Activated naive CD4-positive, alpha-beta T cell treated with anti-CD3 and anti-CD28 coated beads for 36 hours (primary cell): ENCODE measurements at regions not wholly inside any gene's neighbourhood (a gene's known extent, or its start where the extent isn't known, plus 50 kb on each side); places are given as distances from the start of the nearest gene placed in this dataset.

ENCODE experiments used
- CTCF ChIA-PET: fragments of 350-600 bp; sonication (Branson Sonifier 250); formaldehyde crosslinking; loops from one replicate; lab custom pipeline; 2021; ENCODE audit warnings: antibody characterized with exemption; lab: Charles Lee
- DNase-seq: peaks from one replicate; pipeline ENCODE4 v3.0.0-alpha.2; 2020
- H3K27ac Mint-ChIP-seq: one replicate; pipeline ENCODE4 v1.8.0; 2021; ENCODE audit warnings: mild to moderate bottlenecking, mixed read lengths
- H3K27me3 Mint-ChIP-seq: one replicate; pipeline ENCODE4 v1.8.0; 2021; ENCODE audit warnings: low read depth, mixed read lengths
- H3K36me3 Mint-ChIP-seq: one replicate; pipeline ENCODE4 v1.8.0; 2021; ENCODE audit warnings: low read depth, mixed read lengths
- H3K4me1 Mint-ChIP-seq: one replicate; pipeline ENCODE4 v1.8.0; 2021; ENCODE audit warnings: low read depth, mixed read lengths
- H3K4me3 Mint-ChIP-seq: one replicate; pipeline ENCODE4 v1.8.0; 2021; ENCODE audit warnings: mild to moderate bottlenecking, moderate library complexity, mixed read lengths
- H3K9me3 Mint-ChIP-seq: one replicate; pipeline ENCODE4 v1.8.0; 2021; ENCODE audit warnings: mixed read lengths
- intact Hi-C: fragments of 100-400 bp; cut with micrococcal nuclease; formaldehyde crosslinking; loops from one replicate; pipeline ENCODE4 v1.15.1; 2023

DNA sequence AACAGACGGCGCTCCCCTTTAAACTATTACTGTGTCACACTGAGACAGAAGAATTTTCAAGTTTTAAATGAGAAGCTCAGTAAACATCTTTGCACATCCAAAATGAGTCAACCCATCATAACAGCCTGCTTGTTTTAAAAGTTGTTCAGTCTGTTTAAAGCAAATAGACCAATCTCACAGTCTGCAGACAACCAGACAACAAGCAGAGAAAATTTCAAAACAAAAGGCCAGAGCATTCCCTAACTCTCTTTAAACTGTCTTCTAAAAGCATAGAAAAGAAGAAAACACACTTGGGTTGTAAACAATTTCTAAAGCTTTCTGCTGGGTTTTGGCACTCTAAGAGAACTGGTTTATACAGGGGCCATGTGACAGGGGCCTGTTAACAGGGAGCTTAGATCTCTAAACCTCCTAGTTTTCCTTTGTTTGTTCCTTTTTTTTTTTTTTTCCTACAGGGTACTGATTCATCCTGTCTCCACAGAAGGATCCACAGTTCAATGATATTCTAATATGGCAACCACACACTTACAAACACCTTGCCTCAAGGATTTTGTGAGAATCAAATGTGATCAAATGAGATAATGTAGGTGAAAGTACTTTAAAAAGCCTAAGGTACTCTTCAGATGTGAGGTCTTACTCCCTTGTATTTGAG, 100.8 kb upstream of the MAML3 start:
- Mint-ChIP-seq H3K27ac (no peak overlapping the region), H3K4me3 (no peak overlapping the region), H3K4me1 (peaks cover 11% of the 10 kb centered on the region), H3K27me3 (peaks cover 6% of the 10 kb centered on the region), H3K9me3 (no peaks in the 10 kb centered on the region), H3K36me3 (no peaks in the 10 kb centered on the region)
- no peak for DNase-seq
- intact Hi-C loops = loop anchor here (5.0 kb wide), 1 partner anchor 697 kb away; the partner anchor contains the start of gene SETD7
- CTCF ChIA-PET = interaction anchor here (0.6 to 5.1 kb wide), 11 partner anchors 12 to 598 kb away, joined by 3 to 53 read pairs (median 3); no protein-coding TSS in a partner anchor

DNA sequence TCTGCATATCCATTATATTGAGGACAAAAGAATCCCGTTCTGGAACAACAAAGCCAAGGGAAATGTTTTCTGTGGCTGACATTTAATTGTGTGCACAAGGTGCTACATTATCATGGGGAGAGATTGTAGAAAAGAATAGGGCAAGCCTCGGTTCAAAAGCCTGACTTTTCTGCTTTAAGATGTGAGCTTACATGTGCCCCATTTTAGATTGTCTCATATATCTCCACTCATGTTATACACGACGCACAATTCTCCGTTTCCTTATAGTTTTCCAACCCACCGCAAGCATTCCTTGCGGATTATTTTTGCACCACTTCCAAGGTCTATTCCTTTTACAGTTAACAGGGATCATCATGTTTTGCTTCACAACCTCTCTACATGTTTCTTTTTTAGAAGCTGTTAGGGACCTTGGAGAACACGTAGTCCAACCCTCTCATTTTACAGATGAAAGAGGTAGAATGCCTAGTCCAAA, 99.6 kb upstream of the MAML3 start:
- Mint-ChIP-seq H3K27me3 (peaks cover 6% of the 10 kb centered on the region), H3K4me1 (peaks cover 11% of the 10 kb centered on the region), H3K27ac (no peak overlapping the region), H3K9me3 (no peaks in the 10 kb centered on the region), H3K4me3 (peak overlapping the region; percentile 5), H3K36me3 (no peaks in the 10 kb centered on the region)
- CTCF ChIA-PET = interaction anchor here (0.5 to 5.1 kb wide), 31 partner anchors 11 to 652 kb away, joined by 3 to 53 read pairs (median 3); partner anchors contain the start of gene MAML3
- no peak for DNase-seq
- intact Hi-C loops = loop anchor here (1.0 to 5.0 kb wide), 8 partner anchors 97 to 696 kb away; partner anchors contain the start of gene SETD7

DNA sequence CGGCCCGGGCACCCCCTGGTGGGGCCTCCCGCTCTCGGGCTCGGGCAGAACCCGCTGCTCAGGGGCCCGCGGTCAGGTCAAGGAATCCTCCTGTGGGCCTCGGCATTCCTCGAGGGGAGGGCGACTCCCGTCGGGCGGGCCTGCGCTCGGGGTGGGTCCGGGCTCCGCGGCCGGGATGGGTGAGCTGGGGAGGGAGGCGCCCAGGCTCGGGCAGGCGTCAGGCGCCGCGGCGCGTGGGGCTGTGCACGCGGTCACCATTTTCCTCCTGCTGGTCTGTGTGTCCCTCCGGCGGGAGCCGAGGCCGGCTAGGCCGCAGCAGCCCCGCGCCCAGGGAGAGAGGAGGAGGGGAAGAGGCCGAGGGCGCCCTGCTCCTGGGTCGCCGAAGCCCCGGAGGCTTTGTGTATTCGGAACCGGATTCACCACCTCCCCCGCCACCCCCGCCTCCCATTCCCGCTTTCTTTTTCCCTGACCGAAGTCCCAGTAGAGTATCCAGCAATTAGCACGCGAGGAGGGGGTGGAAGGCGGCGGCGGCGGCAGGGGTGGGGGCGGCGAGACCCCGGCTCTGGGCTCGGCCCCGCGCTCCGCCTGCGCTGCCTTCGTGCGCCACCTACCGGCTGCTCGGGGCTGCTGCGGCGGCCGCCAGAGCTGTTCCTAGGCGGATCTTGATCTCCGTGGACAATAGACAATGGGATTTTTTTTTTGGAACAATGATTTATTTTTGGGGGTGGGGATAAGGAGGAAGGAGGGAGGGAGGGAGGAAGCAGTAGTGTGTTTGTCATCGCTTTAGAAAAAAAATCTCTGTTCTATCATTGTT, 99.0 kb upstream of the MAML3 start:
- peaks cover 11% of the 10 kb centered on the region for H3K4me1 Mint-ChIP-seq
- H3K27me3 Mint-ChIP-seq = peaks cover 6% of the 10 kb centered on the region

DNA sequence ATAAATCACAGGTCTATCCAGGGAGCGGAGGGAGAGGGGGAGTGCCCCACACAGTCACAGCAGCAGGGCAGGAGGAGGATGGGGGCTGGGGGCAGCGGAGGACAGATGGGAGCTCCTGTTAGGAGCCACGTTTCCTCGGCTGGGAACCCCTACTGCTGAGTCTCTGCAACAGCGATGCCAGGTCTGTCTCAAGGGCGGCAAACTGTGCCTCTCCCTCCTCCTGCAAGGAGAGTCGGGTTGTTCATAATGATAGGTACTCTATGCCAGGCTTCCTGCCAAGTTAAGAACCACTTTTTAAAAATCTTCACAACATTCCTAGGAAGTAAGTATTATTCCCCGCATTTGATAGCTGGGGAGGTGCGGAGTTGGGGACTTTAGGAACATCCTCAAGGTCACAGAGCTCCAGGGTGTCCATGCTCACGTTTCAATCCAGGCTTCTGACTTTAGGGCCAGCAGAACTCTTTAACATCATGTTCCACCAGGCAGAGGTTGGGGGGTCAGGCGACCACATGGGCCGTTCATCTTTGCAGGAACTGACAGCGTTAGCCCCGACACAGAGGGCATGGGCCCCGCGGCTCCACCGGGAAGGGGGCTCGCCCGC, 98.3 kb upstream of the MAML3 start:
- Mint-ChIP-seq H3K27me3 (peaks cover 6% of the 10 kb centered on the region), H3K4me3 (peak overlapping the region; percentile 60), H3K36me3 (no peaks in the 10 kb centered on the region), H3K9me3 (no peaks in the 10 kb centered on the region), H3K27ac (no peak overlapping the region), H3K4me1 (peaks cover 11% of the 10 kb centered on the region)
- CTCF ChIA-PET = interaction anchor here (0.6 to 5.1 kb wide), 12 partner anchors 9 to 708 kb away, joined by 3 to 53 read pairs (median 4); partner anchors contain the start of gene MAML3
- DNase-seq = no peak
- intact Hi-C loops = loop anchor here (1.0 to 5.0 kb wide), 3 partner anchors 393 to 695 kb away; partner anchors contain the start of gene SETD7

More for the DNA sequence above, 99.0 kb upstream of the MAML3 start:
- Mint-ChIP-seq H3K9me3 (no peaks in the 10 kb centered on the region), H3K27ac (no peak overlapping the region), H3K4me3 (peak overlapping the region; percentile 5), H3K36me3 (no peaks in the 10 kb centered on the region)
- CTCF ChIA-PET = interaction anchor here (0.5 to 5.1 kb wide), 33 partner anchors 10 to 709 kb away, joined by 3 to 53 read pairs (median 3); partner anchors contain the start of gene MAML3
- intact Hi-C loops = loop anchor here (1.0 to 5.0 kb wide), 9 partner anchors 97 to 696 kb away; partner anchors contain the start of gene SETD7
- DNase-seq = peak; percentile 65

DNA sequence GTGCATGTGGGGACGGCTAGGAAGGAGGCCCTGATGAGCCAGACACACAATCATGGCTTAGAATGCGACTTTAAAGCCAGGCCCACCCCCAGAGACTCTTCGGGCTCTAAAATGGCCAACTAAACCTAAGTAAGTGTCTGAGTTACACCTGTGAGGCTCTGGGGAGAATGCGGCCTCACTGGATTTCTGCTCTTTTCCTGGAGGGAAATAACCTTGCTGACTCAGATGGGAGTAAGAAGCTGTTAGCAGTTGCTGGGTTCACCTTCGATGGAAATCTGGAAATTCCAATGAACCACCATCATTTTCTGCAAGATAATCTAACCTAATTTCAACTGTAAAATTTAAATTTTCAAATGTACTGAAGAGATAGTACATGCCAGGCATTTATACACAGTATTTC, 97.6 kb upstream of the MAML3 start:
- peaks cover 11% of the 10 kb centered on the region for H3K4me1 Mint-ChIP-seq
- no peak overlapping the region for H3K27ac Mint-ChIP-seq
- no peaks in the 10 kb centered on the region for H3K9me3 Mint-ChIP-seq
- intact Hi-C loops = loop anchor here (5.0 kb wide), 1 partner anchor 694 kb away; the partner anchor contains the start of gene SETD7
- DNase-seq = no peak
- no peak overlapping the region for H3K4me3 Mint-ChIP-seq
- CTCF ChIA-PET = interaction anchor here (1.1 to 5.1 kb wide), 5 partner anchors 9 to 595 kb away, joined by 3 to 53 read pairs (median 5); no protein-coding TSS in a partner anchor
- H3K36me3 Mint-ChIP-seq = no peaks in the 10 kb centered on the region
- H3K27me3 Mint-ChIP-seq = peaks cover 6% of the 10 kb centered on the region

DNA sequence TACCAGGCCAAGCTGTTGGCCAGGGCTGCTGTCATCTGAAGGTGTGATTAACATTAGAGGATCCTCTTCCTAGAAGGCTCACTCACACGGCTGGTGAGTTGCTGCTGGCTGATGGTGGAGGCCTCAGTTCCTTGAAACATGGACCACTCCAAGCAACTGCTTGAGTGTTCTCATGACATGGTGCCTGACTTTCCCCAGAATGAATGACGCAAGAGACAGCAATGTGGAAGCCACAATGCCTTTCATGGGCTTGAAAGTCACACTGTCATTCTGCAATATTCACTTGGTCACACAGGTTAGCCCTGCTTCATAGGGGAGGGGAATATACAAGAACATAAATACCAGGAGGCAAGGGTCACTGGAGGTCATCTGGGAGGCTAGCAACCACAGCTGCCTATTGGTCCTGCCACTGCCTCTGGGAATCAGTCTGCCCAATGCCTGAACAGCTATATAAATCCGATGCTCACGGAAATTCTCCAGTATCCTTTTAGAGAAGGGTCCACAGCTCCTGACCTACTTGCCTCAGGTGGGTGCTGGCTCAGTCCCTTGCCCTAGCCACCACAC, 97.1 kb upstream of the MAML3 start:
- H3K36me3 Mint-ChIP-seq = no peaks in the 10 kb centered on the region
- intact Hi-C loops = loop anchor here (5.0 kb wide), 1 partner anchor 694 kb away; the partner anchor contains the start of gene SETD7
- peaks cover 11% of the 10 kb centered on the region for H3K4me1 Mint-ChIP-seq
- CTCF ChIA-PET = interaction anchor here (1.6 to 5.1 kb wide), 3 partner anchors 8 to 238 kb away, joined by 5 to 53 read pairs (median 37); no protein-coding TSS in a partner anchor
- H3K9me3 Mint-ChIP-seq = no peaks in the 10 kb centered on the region
- H3K4me3 Mint-ChIP-seq = no peak overlapping the region
- H3K27me3 Mint-ChIP-seq = peaks cover 6% of the 10 kb centered on the region
- peak; percentile 15 for DNase-seq
- no peak overlapping the region for H3K27ac Mint-ChIP-seq

DNA sequence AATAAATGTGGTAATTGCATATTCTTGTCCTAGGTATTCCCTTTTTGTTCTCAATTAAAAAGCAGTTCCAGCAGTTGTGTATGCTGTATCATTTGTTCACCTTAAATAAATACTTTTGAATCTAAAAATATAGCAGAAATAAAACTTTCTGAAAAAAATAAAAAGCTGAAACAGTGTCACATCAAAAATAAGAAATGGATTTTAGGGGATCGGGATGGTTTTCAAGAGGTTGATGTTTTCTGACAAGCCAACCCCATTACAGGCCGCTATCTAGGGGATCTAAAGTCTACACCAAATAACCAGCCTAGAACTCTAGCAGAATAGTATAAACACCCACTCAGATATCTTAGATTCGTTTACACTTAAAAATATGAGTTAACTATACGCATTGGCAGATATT, 95.4 kb upstream of the MAML3 start:
- no peaks in the 10 kb centered on the region for H3K9me3 Mint-ChIP-seq
- no peak overlapping the region for H3K27ac Mint-ChIP-seq
- H3K27me3 Mint-ChIP-seq = peaks cover 3% of the 10 kb centered on the region
- no peak overlapping the region for H3K4me3 Mint-ChIP-seq
- no peak for DNase-seq
- no peaks in the 10 kb centered on the region for H3K36me3 Mint-ChIP-seq
- intact Hi-C loops = loop anchor here (1.0 kb wide), 1 partner anchor 95 kb away; the partner anchor contains the start of gene MAML3
- peaks cover 7% of the 10 kb centered on the region for H3K4me1 Mint-ChIP-seq
- CTCF ChIA-PET = interaction anchor here (0.7 to 1.2 kb wide), 3 partner anchors 62 to 509 kb away, joined by 3 read pairs; no protein-coding TSS in a partner anchor

DNA sequence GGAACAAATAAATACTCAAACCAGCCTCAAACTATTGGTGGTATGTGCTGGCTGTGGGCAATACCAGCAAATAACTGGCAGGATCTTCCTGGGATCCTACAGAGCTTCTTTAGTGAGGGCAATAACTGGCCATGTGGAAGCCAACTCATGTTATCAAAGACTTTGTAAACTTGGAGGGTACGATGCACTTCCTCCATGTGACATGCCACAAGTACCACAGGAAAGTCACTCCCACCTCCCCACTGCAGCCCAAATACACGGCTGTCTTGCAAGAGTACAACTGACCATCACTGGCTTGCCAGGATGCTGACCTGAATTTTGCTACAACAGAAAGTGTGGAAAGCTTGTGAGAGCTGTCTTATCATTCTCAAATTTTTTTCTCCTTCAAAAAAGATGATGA, 93.3 kb upstream of the MAML3 start:
- no peaks in the 10 kb centered on the region for H3K36me3 Mint-ChIP-seq
- H3K9me3 Mint-ChIP-seq = no peaks in the 10 kb centered on the region
- CTCF ChIA-PET = interaction anchor here (0.6 kb wide), 2 partner anchors 14 to 515 kb away, joined by 3 read pairs; no protein-coding TSS in a partner anchor
- no peak overlapping the region for H3K4me3 Mint-ChIP-seq
- no peak for DNase-seq
- peaks cover 21% of the 10 kb centered on the region for H3K4me1 Mint-ChIP-seq
- no peak overlapping the region for H3K27ac Mint-ChIP-seq
- intact Hi-C loops = no loop called here
- peaks cover 2% of the 10 kb centered on the region for H3K27me3 Mint-ChIP-seq

DNA sequence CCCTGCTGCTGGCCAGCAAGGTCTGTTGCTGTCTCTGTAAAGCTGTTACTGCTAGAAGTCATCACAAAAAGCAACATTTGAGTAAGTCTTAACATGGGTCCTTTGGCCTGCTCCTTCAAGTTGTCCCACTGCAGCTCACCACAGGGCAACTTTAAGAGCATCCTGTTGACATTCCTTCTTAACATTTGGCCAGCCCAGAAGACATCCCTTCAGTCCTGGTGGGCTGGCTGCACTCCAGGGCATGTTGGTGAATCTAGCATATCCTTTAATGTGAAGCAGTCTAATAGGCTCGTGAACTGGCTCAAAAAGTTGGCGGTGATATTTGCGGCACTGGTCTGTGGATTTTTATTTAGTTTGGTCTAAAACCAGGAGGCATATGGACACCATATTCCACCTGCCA, 92.2 kb upstream of the MAML3 start:
- intact Hi-C loops = no loop called here
- peaks cover 19% of the 10 kb centered on the region for H3K4me1 Mint-ChIP-seq

DNA sequence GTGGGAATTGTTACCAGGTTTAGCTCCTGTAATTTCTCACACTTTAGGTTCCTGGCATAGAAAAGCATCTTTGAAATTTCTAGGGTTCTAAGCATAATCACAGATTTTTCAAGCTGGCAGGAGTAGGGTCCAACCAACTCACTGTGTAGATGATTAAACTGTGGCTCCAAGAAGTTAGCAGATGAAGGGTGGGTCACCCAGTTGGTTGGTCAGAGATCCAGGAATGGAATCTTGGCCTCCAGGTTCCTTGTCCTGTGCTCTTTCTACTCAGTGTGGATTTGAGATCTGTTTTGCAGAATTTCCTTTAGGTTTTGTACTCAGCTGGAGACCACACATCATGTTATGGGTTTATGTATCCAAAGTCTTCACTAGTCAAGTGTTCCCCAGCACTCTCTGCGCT, 90.3 kb upstream of the MAML3 start:
- intact Hi-C loops = no loop called here
- DNase-seq = no peak
- H3K4me1 Mint-ChIP-seq = peaks cover 19% of the 10 kb centered on the region
- CTCF ChIA-PET = interaction anchor here (5.1 kb wide), 1 partner anchor 9 kb away, joined by 37 read pairs; no protein-coding TSS in a partner anchor
- no peak overlapping the region for H3K27ac Mint-ChIP-seq
- H3K4me3 Mint-ChIP-seq = no peak overlapping the region
- peaks cover 2% of the 10 kb centered on the region for H3K27me3 Mint-ChIP-seq
- H3K9me3 Mint-ChIP-seq = no peaks in the 10 kb centered on the region
- H3K36me3 Mint-ChIP-seq = no peaks in the 10 kb centered on the region

More for the DNA sequence above, 92.2 kb upstream of the MAML3 start:
- CTCF ChIA-PET = interaction anchor here (0.6 kb wide), 2 partner anchors 197 to 417 kb away, joined by 3 read pairs; no protein-coding TSS in a partner anchor
- H3K36me3 Mint-ChIP-seq = no peaks in the 10 kb centered on the region
- DNase-seq = no peak
- H3K27ac Mint-ChIP-seq = no peak overlapping the region
- H3K4me3 Mint-ChIP-seq = no peak overlapping the region
- H3K27me3 Mint-ChIP-seq = no peaks in the 10 kb centered on the region
- H3K9me3 Mint-ChIP-seq = no peaks in the 10 kb centered on the region

DNA sequence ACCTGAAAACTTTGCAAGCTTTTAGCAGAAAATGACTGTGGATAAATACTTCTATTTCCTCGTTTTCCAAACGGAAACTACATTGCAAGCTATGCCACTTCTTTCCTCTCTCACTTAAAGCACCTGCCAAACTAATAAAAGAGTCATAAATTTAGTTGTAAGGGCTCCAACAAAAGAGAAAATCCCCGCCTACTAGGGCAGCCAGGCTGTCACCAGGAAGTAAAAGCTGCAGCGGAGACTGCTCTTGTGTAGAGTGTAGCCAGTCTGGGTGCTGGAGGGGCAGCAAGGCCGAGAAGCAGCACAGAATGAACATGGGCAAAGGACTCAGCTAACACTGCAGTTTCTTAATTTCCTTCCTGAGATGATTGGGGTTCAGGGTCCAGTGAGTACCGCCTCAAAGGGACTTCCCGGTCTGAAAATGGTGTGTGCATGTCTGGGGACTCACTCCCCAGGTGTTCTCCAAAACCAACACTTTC, 89.3 kb upstream of the MAML3 start:
- Mint-ChIP-seq H3K4me1 (peaks cover 19% of the 10 kb centered on the region), H3K27me3 (peaks cover 2% of the 10 kb centered on the region), H3K36me3 (no peaks in the 10 kb centered on the region), H3K27ac (peak overlapping the region; percentile 21), H3K9me3 (no peaks in the 10 kb centered on the region), H3K4me3 (peak overlapping the region; percentile 38)
- DNase-seq = peak; percentile 33
- CTCF ChIA-PET = interaction anchor here (0.6 to 5.1 kb wide), 7 partner anchors 9 to 264 kb away, joined by 3 to 37 read pairs (median 3); no protein-coding TSS in a partner anchor
- intact Hi-C loops = no loop called here
